SU-DHL-6 (cell line): ENCODE measurements at regions not wholly inside any gene's neighbourhood (a gene's known extent, or its start where the extent isn't known, plus 50 kb on each side); places are given as distances from the start of the nearest gene placed in this dataset.

Source experiments
- H2AFZ ChIP-seq: fragments of 200-600 bp; sonication (generic); 2 replicates; pipeline ENCODE4 v1.6.1; 2014; ENCODE audit warnings: low read depth, mild to moderate bottlenecking, moderate library complexity, mixed read lengths, antibody characterized with exemption, low read length; ENCODE audit not compliant: severe bottlenecking
- H3F3A ChIP-seq: fragments of 200-600 bp; shearing (Covaris generic); 2 replicates; pipeline ENCODE4 v1.6.0; 2016; ENCODE audit warnings: antibody characterized with exemption, mild to moderate bottlenecking; ENCODE audit not compliant: insufficient read depth
- H3K27ac ChIP-seq: fragments of 200-600 bp; sonication (generic); 2 replicates; pipeline ENCODE4 v1.5.1; 2016; ENCODE audit warnings: low read depth, mild to moderate bottlenecking, low read length, moderate library complexity, mixed read lengths
- H3K27me3 ChIP-seq: fragments of 200-600 bp; sonication (generic), shearing (Covaris generic); 2 replicates; pipeline ENCODE4 v1.6.0; 2014; ENCODE audit warnings: mild to moderate bottlenecking, low read length
- H3K36me3 ChIP-seq: fragments of 200-600 bp; sonication (generic); 2 replicates; pipeline ENCODE4 v1.6.1; 2014; ENCODE audit warnings: mild to moderate bottlenecking, low read length, mixed read lengths
- H3K4me2 ChIP-seq: fragments of 300-600, 200-600 bp; shearing (Covaris generic), sonication (generic); 2 replicates; pipeline ENCODE4 v1.6.0; 2014; ENCODE audit warnings: low read length, low read depth, mild to moderate bottlenecking; ENCODE audit not compliant: poor library complexity, severe bottlenecking
- H3K4me3 ChIP-seq: fragments of 200-600 bp; sonication (generic); 2 replicates; pipeline ENCODE4 v1.5.1; 2014; ENCODE audit warnings: antibody characterized with exemption, low read length, mild to moderate bottlenecking, mixed read lengths; ENCODE audit not compliant: insufficient read depth, poor library complexity, severe bottlenecking
- H3K79me2 ChIP-seq: fragments of 200-600 bp; sonication (generic); 2 replicates; pipeline ENCODE4 v1.6.1; 2014; ENCODE audit warnings: mild to moderate bottlenecking, low read length, moderate library complexity; ENCODE audit not compliant: insufficient read depth
- H3K9ac ChIP-seq: fragments of 200-600 bp; sonication (generic); 2 replicates; pipeline ENCODE4 v1.7.0; 2014; ENCODE audit warnings: mild to moderate bottlenecking, low read length
- H3K9me2 ChIP-seq: fragments of 200-600 bp; sonication (generic); replicated peaks from 2 replicates; pipeline ENCODE4 v1.6.1; 2014; ENCODE audit warnings: low read length; ENCODE audit not compliant: insufficient read depth
- H3K9me3 ChIP-seq: fragments of 200-600 bp; sonication (generic); 2 replicates; pipeline ENCODE4 v1.6.1; 2014; ENCODE audit warnings: low read length, mixed read lengths; ENCODE audit not compliant: insufficient read depth
- H4K20me1 ChIP-seq: fragments of 200-600 bp; sonication (generic); 2 replicates; pipeline ENCODE4 v1.6.1; 2014; ENCODE audit warnings: low read depth, mild to moderate bottlenecking, antibody characterized with exemption, low read length, moderate library complexity, mixed read lengths
- CTCF ChIP-seq: fragments of 200-600 bp; sonication (generic); IDR thresholded peaks from one replicate; pipeline ENCODE4 v1.5.1; 2017; ENCODE audit warnings: antibody characterized with exemption, mild to moderate bottlenecking, low read length, moderate library complexity; ENCODE audit not compliant: insufficient read depth, poor library complexity, severe bottlenecking
- EZH2phosphoT487 ChIP-seq: fragments of 200-600 bp; sonication (generic), shearing (Covaris generic); conservative IDR thresholded peaks from 2 replicates; pipeline ENCODE4 v1.6.1; 2018; ENCODE audit warnings: mild to moderate bottlenecking, antibody characterized with exemption, low read length, moderate library complexity, mixed read lengths

- Histone ChIP-seq H3K79me2 (no peaks in the 10 kb centered on the region), H3K4me3 (no peak overlapping the region)
Observed at GRCh38 chr7:108634036-108634435, 64.4 kb downstream of the DNAJB9 start.

GRCh38 chr7:108634535-108634934 is 64.9 kb downstream of the DNAJB9 start:
- no peaks in the 10 kb centered on the region for H3K27me3 ChIP-seq
- H2AFZ ChIP-seq: no peak overlapping the region
- no peak overlapping the region for H3K4me3 ChIP-seq
- H3K9me2 ChIP-seq: no peaks in the 10 kb centered on the region
- H3K79me2 ChIP-seq: no peaks in the 10 kb centered on the region
- H3K9ac ChIP-seq: no peak overlapping the region
- no peaks in the 10 kb centered on the region for H3F3A ChIP-seq
- H3K36me3 ChIP-seq: no peaks in the 10 kb centered on the region
- TF ChIP-seq CTCF: no peak
- TF ChIP-seq EZH2phosphoT487: no peak
- no peaks in the 10 kb centered on the region for H3K9me3 ChIP-seq
- no peak overlapping the region for H3K4me2 ChIP-seq
- H3K27ac ChIP-seq: no peak overlapping the region
- H4K20me1 ChIP-seq: no peaks in the 10 kb centered on the region

More at GRCh38 chr7:108634036-108634435, 64.4 kb downstream of the DNAJB9 start:
- TF ChIP-seq EZH2phosphoT487: no peak
- TF ChIP-seq CTCF: no peak
- Histone ChIP-seq H3F3A (no peaks in the 10 kb centered on the region), H4K20me1 (no peaks in the 10 kb centered on the region), H3K4me2 (no peak overlapping the region), H3K9me2 (no peaks in the 10 kb centered on the region), H3K9me3 (no peaks in the 10 kb centered on the region), H3K9ac (no peak overlapping the region), H3K36me3 (no peaks in the 10 kb centered on the region), H2AFZ (no peak overlapping the region), H3K27me3 (no peaks in the 10 kb centered on the region), H3K27ac (no peak overlapping the region)

- Histone ChIP-seq H3K27me3 (no peaks in the 10 kb centered on the region), H3K9me2 (no peaks in the 10 kb centered on the region), H3K4me3 (no peak overlapping the region), H3F3A (no peaks in the 10 kb centered on the region), H3K9ac (no peak overlapping the region), H2AFZ (no peak overlapping the region), H3K9me3 (no peaks in the 10 kb centered on the region), H3K27ac (no peak overlapping the region), H4K20me1 (no peaks in the 10 kb centered on the region), H3K79me2 (no peaks in the 10 kb centered on the region), H3K36me3 (no peaks in the 10 kb centered on the region), H3K4me2 (no peak overlapping the region)
- no peak for TF ChIP-seq CTCF
- no peak for TF ChIP-seq EZH2phosphoT487
Observed at GRCh38 chr7:108637049-108637621, 67.5 kb downstream of the DNAJB9 start.
